GM23338 (cell line): ENCODE measurements at regions not wholly inside any gene's neighbourhood (a gene's known extent, or its start where the extent isn't known, plus 50 kb on each side); places are given as distances from the start of the nearest gene placed in this dataset.

ENCODE experiments used
- ATAC-seq: fragments of 200-7000 bp; cut with Tn5 transposase; 3 replicates; pipeline ENCODE4 v1.9.1; 2020
- DNase-seq: peaks from one replicate; pipeline ENCODE4 v3.0.0-alpha.2; 2015; ENCODE audit warnings: low spot score
- H2AFZ ChIP-seq: fragments of 200-600 bp; sonication (generic); 2 replicates; pipeline ENCODE4 v1.8.0; 2016; ENCODE audit warnings: antibody characterized with exemption, mild to moderate bottlenecking, moderate library complexity
- H3F3A ChIP-seq: fragments of 200-600 bp; sonication (generic); replicated peaks from 2 replicates; pipeline ENCODE4 v1.8.0; 2017; ENCODE audit warnings: antibody characterized with exemption, mixed run types, low read depth
- H3K27ac ChIP-seq: fragments of 200-600 bp; sonication (generic); 2 replicates; pipeline ENCODE4 v1.6.1; 2016; ENCODE audit warnings: low read depth
- H3K27me3 ChIP-seq: fragments of 200-600 bp; sonication (generic); 2 replicates; pipeline ENCODE4 v1.8.0; 2016; ENCODE audit warnings: mild to moderate bottlenecking, mixed run types, moderate library complexity; ENCODE audit not compliant: insufficient read depth
- H3K36me3 ChIP-seq: fragments of 200-600 bp; sonication (generic); 2 replicates; pipeline ENCODE4 v1.8.0; 2016; ENCODE audit warnings: mild to moderate bottlenecking; ENCODE audit not compliant: insufficient read depth
- H3K4me1 ChIP-seq: fragments of 200-600 bp; sonication (generic); 2 replicates; pipeline ENCODE4 v1.8.0; 2016; ENCODE audit warnings: mild to moderate bottlenecking, moderate library complexity; ENCODE audit not compliant: insufficient read depth
- H3K4me2 ChIP-seq: fragments of 200-600 bp; sonication (generic); 2 replicates; pipeline ENCODE4 v1.7.1; 2017; ENCODE audit warnings: mixed run types
- H3K4me3 ChIP-seq: fragments of 200-600 bp; sonication (generic); 2 replicates; pipeline ENCODE4 v1.6.1; 2016; ENCODE audit warnings: mixed run types
- H3K79me2 ChIP-seq: fragments of 200-600 bp; sonication (generic); replicated peaks from 2 replicates; pipeline ENCODE4 v1.8.0; 2017; ENCODE audit warnings: mild to moderate bottlenecking; ENCODE audit not compliant: insufficient read depth
- H3K9me2 ChIP-seq: fragments of 200-600 bp; sonication (generic); 2 replicates; pipeline ENCODE4 v1.8.0; 2017; ENCODE audit not compliant: insufficient read depth
- H4K20me1 ChIP-seq: fragments of 200-600 bp; sonication (generic); replicated peaks from 2 replicates; pipeline ENCODE4 v1.8.0; 2017; ENCODE audit warnings: mild to moderate bottlenecking; ENCODE audit not compliant: insufficient read depth
- H3K27ac Mint-ChIP-seq: 2 replicates; pipeline ENCODE4 v1.8.0; 2020; ENCODE audit warnings: inconsistent platforms, mild to moderate bottlenecking, moderate library complexity, mixed read lengths
- H3K27me3 Mint-ChIP-seq: 3 replicates; pipeline ENCODE4 v1.8.0; 2022; ENCODE audit warnings: low read depth, mild to moderate bottlenecking, moderate library complexity, mixed read lengths, inconsistent platforms; ENCODE audit not compliant: insufficient read depth, poor library complexity
- H3K36me3 Mint-ChIP-seq: 3 replicates; pipeline ENCODE4 v1.8.0; 2021; ENCODE audit warnings: low read depth, mild to moderate bottlenecking, inconsistent platforms, moderate library complexity, mixed read lengths
- H3K4me1 Mint-ChIP-seq: 3 replicates; pipeline ENCODE4 v1.8.0; 2020; ENCODE audit warnings: mild to moderate bottlenecking, inconsistent platforms, mixed read lengths
- H3K4me3 Mint-ChIP-seq: 3 replicates; pipeline ENCODE4 v1.8.0; 2021; ENCODE audit warnings: moderate library complexity, mild to moderate bottlenecking, inconsistent platforms, mixed read lengths
- H3K9me3 Mint-ChIP-seq: 3 replicates; pipeline ENCODE4 v1.8.0; 2020; ENCODE audit warnings: moderate library complexity, mild to moderate bottlenecking, inconsistent platforms, mixed read lengths
- CREB1 ChIP-seq: fragments of 250-450 bp; sonication (Bioruptor Pico); IDR thresholded peaks from 2 replicates; pipeline ENCODE4 v1.5.0; 2020; ENCODE audit warnings: low read depth, mild to moderate bottlenecking, moderate library complexity
- ETS1 ChIP-seq: IDR thresholded peaks from 2 replicates; pipeline ENCODE4 v1.6.1; 2016; ENCODE audit warnings: antibody characterized with exemption
- EZH2 ChIP-seq: fragments of 200-600 bp; sonication (generic); IDR thresholded peaks from one replicate; pipeline ENCODE4 v1.8.0; 2017; ENCODE audit warnings: antibody characterized with exemption, mild to moderate bottlenecking, low read depth; ENCODE audit not compliant: unreplicated experiment
- EZH2phosphoT487 ChIP-seq: fragments of 200-600 bp; sonication (generic); IDR thresholded peaks from one replicate; pipeline ENCODE4 v1.8.1; 2018; ENCODE audit warnings: antibody characterized with exemption; ENCODE audit not compliant: unreplicated experiment
- NANOG ChIP-seq: IDR thresholded peaks from 2 replicates; pipeline ENCODE4 v1.6.1; 2016; ENCODE audit warnings: antibody characterized with exemption, borderline replicate concordance
- POLR2AphosphoS5 ChIP-seq: IDR thresholded peaks from 2 replicates; pipeline ENCODE4 v1.6.1; 2016; ENCODE audit warnings: antibody characterized with exemption, low read depth
- REST ChIP-seq: IDR thresholded peaks from one replicate; pipeline ENCODE4 v1.6.1; 2018; ENCODE audit warnings: antibody characterized with exemption; ENCODE audit not compliant: unreplicated experiment
- STAT1 ChIP-seq: IDR thresholded peaks from one replicate; pipeline ENCODE4 v1.6.1; 2016; ENCODE audit warnings: antibody characterized with exemption; ENCODE audit not compliant: unreplicated experiment
- ZNF114 ChIP-seq: fragments of 250-450 bp; sonication (Bioruptor Pico); IDR thresholded peaks from 2 replicates; pipeline ENCODE4 v1.5.0; 2020; ENCODE audit warnings: mild to moderate bottlenecking, moderate library complexity
- TF ChIP-seq, protein P1 (sequence below): fragments of 250-450 bp; sonication (Bioruptor Pico); IDR thresholded peaks from 2 replicates; pipeline ENCODE4 v1.5.0; 2020; ENCODE audit warnings: mild to moderate bottlenecking, moderate library complexity
- TF ChIP-seq, protein P2 (sequence below), 2 experiments: fragments of 200-600 bp in 1 of 2; sonication (generic) in 1 of 2; conservative IDR thresholded peaks; 2 replicates each; pipeline versions ENCODE4 v1.5.1 to v1.6.1; 2016 to 2017; ENCODE audit warnings: antibody characterized with exemption in 2 of 2, low read depth in 2 of 2, mild to moderate bottlenecking in 2 of 2, moderate library complexity in 1 of 2

GRCh38 chrX:80216086-80216485, 201.5 kb downstream of the TBX22 start:
- H3K36me3 ChIP-seq, result no peaks in the 10 kb centered on the region
- no peak for DNase-seq
- H3K27ac ChIP-seq, result no peak overlapping the region
- H3F3A ChIP-seq, result no peaks in the 10 kb centered on the region
- Mint-ChIP-seq H3K4me3 (no peak overlapping the region), H3K27ac (no peak overlapping the region), H3K9me3 (peaks cover 30% of the 10 kb centered on the region), H3K27me3 (no peaks in the 10 kb centered on the region), H3K36me3 (peaks cover 8% of the 10 kb centered on the region; the same call in 1 of the 3 replicates), H3K4me1 (no peaks in the 10 kb centered on the region)
- ATAC-seq, result no peak
- no peaks in the 10 kb centered on the region for H3K27me3 ChIP-seq
- H3K79me2 ChIP-seq, result no peaks in the 10 kb centered on the region
- H3K9me2 ChIP-seq, result no peaks in the 10 kb centered on the region
- H3K4me2 ChIP-seq, result no peak overlapping the region
- no peak overlapping the region for H2AFZ ChIP-seq
- H4K20me1 ChIP-seq, result no peaks in the 10 kb centered on the region
- TF ChIP-seq REST (no peak), EZH2phosphoT487 (no peak), STAT1 (no peak), POLR2AphosphoS5 (no peak), NANOG (no peak), ZNF114 (CRISPR knock-in tag) (no peak), ETS1 (no peak), EZH2 (no peak), CREB1 (CRISPR knock-in tag) (no peak)
- TF ChIP-seq, protein P1, sequence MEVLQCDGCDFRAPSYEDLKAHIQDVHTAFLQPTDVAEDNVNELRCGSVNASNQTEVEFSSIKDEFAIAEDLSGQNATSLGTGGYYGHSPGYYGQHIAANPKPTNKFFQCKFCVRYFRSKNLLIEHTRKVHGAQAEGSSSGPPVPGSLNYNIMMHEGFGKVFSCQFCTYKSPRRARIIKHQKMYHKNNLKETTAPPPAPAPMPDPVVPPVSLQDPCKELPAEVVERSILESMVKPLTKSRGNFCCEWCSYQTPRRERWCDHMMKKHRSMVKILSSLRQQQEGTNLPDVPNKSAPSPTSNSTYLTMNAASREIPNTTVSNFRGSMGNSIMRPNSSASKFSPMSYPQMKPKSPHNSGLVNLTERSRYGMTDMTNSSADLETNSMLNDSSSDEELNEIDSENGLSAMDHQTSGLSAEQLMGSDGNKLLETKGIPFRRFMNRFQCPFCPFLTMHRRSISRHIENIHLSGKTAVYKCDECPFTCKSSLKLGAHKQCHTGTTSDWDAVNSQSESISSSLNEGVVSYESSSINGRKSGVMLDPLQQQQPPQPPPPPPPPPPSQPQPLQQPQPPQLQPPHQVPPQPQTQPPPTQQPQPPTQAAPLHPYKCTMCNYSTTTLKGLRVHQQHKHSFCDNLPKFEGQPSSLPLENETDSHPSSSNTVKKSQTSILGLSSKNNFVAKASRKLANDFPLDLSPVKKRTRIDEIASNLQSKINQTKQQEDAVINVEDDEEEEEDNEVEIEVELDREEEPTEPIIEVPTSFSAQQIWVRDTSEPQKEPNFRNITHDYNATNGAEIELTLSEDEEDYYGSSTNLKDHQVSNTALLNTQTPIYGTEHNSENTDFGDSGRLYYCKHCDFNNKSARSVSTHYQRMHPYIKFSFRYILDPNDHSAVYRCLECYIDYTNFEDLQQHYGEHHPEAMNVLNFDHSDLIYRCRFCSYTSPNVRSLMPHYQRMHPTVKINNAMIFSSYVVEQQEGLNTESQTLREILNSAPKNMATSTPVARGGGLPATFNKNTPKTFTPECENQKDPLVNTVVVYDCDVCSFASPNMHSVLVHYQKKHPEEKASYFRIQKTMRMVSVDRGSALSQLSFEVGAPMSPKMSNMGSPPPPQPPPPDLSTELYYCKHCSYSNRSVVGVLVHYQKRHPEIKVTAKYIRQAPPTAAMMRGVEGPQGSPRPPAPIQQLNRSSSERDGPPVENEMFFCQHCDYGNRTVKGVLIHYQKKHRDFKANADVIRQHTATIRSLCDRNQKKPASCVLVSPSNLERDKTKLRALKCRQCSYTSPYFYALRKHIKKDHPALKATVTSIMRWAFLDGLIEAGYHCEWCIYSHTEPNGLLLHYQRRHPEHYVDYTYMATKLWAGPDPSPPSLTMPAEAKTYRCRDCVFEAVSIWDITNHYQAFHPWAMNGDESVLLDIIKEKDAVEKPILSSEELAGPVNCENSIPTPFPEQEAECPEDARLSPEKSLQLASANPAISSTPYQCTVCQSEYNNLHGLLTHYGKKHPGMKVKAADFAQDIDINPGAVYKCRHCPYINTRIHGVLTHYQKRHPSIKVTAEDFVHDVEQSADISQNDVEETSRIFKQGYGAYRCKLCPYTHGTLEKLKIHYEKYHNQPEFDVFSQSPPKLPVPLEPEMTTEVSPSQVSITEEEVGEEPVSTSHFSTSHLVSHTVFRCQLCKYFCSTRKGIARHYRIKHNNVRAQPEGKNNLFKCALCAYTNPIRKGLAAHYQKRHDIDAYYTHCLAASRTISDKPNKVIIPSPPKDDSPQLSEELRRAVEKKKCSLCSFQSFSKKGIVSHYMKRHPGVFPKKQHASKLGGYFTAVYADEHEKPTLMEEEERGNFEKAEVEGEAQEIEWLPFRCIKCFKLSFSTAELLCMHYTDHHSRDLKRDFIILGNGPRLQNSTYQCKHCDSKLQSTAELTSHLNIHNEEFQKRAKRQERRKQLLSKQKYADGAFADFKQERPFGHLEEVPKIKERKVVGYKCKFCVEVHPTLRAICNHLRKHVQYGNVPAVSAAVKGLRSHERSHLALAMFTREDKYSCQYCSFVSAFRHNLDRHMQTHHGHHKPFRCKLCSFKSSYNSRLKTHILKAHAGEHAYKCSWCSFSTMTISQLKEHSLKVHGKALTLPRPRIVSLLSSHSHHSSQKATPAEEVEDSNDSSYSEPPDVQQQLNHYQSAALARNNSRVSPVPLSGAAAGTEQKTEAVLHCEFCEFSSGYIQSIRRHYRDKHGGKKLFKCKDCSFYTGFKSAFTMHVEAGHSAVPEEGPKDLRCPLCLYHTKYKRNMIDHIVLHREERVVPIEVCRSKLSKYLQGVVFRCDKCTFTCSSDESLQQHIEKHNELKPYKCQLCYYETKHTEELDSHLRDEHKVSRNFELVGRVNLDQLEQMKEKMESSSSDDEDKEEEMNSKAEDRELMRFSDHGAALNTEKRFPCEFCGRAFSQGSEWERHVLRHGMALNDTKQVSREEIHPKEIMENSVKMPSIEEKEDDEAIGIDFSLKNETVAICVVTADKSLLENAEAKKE (CRISPR knock-in tag), result no peak
- TF ChIP-seq, protein P2, sequence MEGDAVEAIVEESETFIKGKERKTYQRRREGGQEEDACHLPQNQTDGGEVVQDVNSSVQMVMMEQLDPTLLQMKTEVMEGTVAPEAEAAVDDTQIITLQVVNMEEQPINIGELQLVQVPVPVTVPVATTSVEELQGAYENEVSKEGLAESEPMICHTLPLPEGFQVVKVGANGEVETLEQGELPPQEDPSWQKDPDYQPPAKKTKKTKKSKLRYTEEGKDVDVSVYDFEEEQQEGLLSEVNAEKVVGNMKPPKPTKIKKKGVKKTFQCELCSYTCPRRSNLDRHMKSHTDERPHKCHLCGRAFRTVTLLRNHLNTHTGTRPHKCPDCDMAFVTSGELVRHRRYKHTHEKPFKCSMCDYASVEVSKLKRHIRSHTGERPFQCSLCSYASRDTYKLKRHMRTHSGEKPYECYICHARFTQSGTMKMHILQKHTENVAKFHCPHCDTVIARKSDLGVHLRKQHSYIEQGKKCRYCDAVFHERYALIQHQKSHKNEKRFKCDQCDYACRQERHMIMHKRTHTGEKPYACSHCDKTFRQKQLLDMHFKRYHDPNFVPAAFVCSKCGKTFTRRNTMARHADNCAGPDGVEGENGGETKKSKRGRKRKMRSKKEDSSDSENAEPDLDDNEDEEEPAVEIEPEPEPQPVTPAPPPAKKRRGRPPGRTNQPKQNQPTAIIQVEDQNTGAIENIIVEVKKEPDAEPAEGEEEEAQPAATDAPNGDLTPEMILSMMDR (conservative IDR thresholded peaks at IDR 0.05; ENCODE audit: low read depth in 2 of 2), result no peak
- no peaks in the 10 kb centered on the region for H3K4me1 ChIP-seq
- H3K4me3 ChIP-seq, result no peak overlapping the region
